CD14-positive monocyte (primary cell): ENCODE measurements at regions not wholly inside any gene's neighbourhood (a gene's known extent, or its start where the extent isn't known, plus 50 kb on each side); places are given as distances from the start of the nearest gene placed in this dataset.

Source experiments
- DNase-seq, 3 donors: peaks; one replicate each; pipeline ENCODE4 v3.0.0-alpha.2; 2011 to 2022
- H2AFZ ChIP-seq: 2 replicates; pipeline ENCODE4 v1.6.0; 2012; ENCODE audit warnings: mild to moderate bottlenecking, low read depth, low read length, inconsistent platforms; ENCODE audit not compliant: insufficient read depth, poor library complexity, severe bottlenecking
- H3K27ac ChIP-seq, 2 donors: 1 replicate in 1 of 2; 2 replicates in 1 of 2; pipeline ENCODE4 v1.5.1; 2012 to 2013; ENCODE audit warnings: low read length in 2 of 2, control low read depth in 1 of 2, inconsistent platforms in 1 of 2, low read depth in 1 of 2, mild to moderate bottlenecking in 1 of 2
- H3K27me3 ChIP-seq, 2 donors: one replicate each; pipeline versions ENCODE4 v1.6.0 to v1.6.1; 2011 to 2013; ENCODE audit warnings: low read length in 2 of 2; ENCODE audit not compliant: control insufficient read depth in 2 of 2, insufficient read depth in 2 of 2
- H3K36me3 ChIP-seq, 2 donors: replicated peaks in 1 of 2; 1 replicate in 1 of 2; 2 replicates in 1 of 2; pipeline versions ENCODE4 v1.5.1 to v1.6.1; 2012 to 2013; ENCODE audit warnings: low read length in 2 of 2, control low read depth in 1 of 2, inconsistent platforms in 1 of 2, mild to moderate bottlenecking in 1 of 2; ENCODE audit not compliant: insufficient read depth in 2 of 2, control insufficient read depth in 1 of 2
- H3K4me1 ChIP-seq, 2 donors: 1 replicate in 1 of 2; 2 replicates in 1 of 2; pipeline versions ENCODE4 v1.5.1 to v1.6.1; 2012 to 2013; ENCODE audit warnings: low read length in 2 of 2, control low read depth in 1 of 2, inconsistent platforms in 1 of 2, mild to moderate bottlenecking in 1 of 2, moderate library complexity in 1 of 2; ENCODE audit not compliant: insufficient read depth in 2 of 2, control insufficient read depth in 1 of 2
- H3K4me2 ChIP-seq: replicated peaks from 2 replicates; pipeline ENCODE3; 2012; ENCODE audit warnings: low read length, moderate library complexity, mild to moderate bottlenecking; ENCODE audit not compliant: poor library complexity, severe bottlenecking; ENCODE audit errors: extremely low read depth
- H3K4me3 ChIP-seq, 3 experiments: fragments of 200-600 bp in 1 of 3; sonication (generic) in 1 of 3; replicated peaks in 1 of 3; 1 replicate in 2 of 3; 2 replicates in 1 of 3; pipeline ENCODE4 v1.5.1; 2011 to 2013; ENCODE audit warnings: low read length in 3 of 3, mild to moderate bottlenecking in 3 of 3, control low read depth in 2 of 3, low read depth in 2 of 3, inconsistent platforms in 1 of 3, moderate library complexity in 1 of 3
- H3K79me2 ChIP-seq: 2 replicates; pipeline ENCODE4 v1.6.0; 2012; ENCODE audit warnings: mild to moderate bottlenecking, control low read depth, inconsistent platforms, low read length, moderate library complexity; ENCODE audit not compliant: insufficient read depth
- H3K9ac ChIP-seq: 2 replicates; pipeline ENCODE4 v1.6.0; 2017; ENCODE audit warnings: low read length, mild to moderate bottlenecking; ENCODE audit not compliant: insufficient read depth, poor library complexity, severe bottlenecking
- H3K9me3 ChIP-seq, 2 donors: replicated peaks in 1 of 2; 1 replicate in 1 of 2; 2 replicates in 1 of 2; pipeline versions ENCODE4 v1.5.1 to v1.6.1; 2012 to 2013; ENCODE audit warnings: low read length in 2 of 2, control low read depth in 1 of 2; ENCODE audit not compliant: control insufficient read depth in 1 of 2, insufficient read depth in 1 of 2
- H4K20me1 ChIP-seq: 2 replicates; pipeline ENCODE4 v1.6.0; 2012; ENCODE audit warnings: mild to moderate bottlenecking, low read length, control low read depth, moderate library complexity; ENCODE audit not compliant: insufficient read depth
- H3K27ac Mint-ChIP-seq, 7 donors: one replicate each; pipeline ENCODE4 v1.8.0; 2020; ENCODE audit warnings: mild to moderate bottlenecking in 7 of 7, mixed read lengths in 7 of 7, moderate library complexity in 6 of 7, inconsistent platforms in 2 of 7
- H3K27me3 Mint-ChIP-seq, 3 donors: one replicate each; pipeline ENCODE4 v1.8.0; 2021 to 2022; ENCODE audit warnings: low read depth in 3 of 3, mild to moderate bottlenecking in 3 of 3, mixed read lengths in 3 of 3, moderate library complexity in 3 of 3, inconsistent platforms in 1 of 3
- H3K36me3 Mint-ChIP-seq, 2 donors: one replicate each; pipeline ENCODE4 v1.8.0; 2020; ENCODE audit warnings: mixed read lengths in 2 of 2, inconsistent platforms in 1 of 2, mild to moderate bottlenecking in 1 of 2
- H3K4me1 Mint-ChIP-seq: one replicate; pipeline ENCODE4 v1.8.0; 2020; ENCODE audit warnings: mild to moderate bottlenecking, mixed read lengths
- H3K4me3 Mint-ChIP-seq, 2 donors: one replicate each; pipeline ENCODE4 v1.8.0; 2020; ENCODE audit warnings: mild to moderate bottlenecking in 2 of 2, mixed read lengths in 2 of 2, moderate library complexity in 1 of 2
- H3K9me3 Mint-ChIP-seq, 7 donors: one replicate each; pipeline ENCODE4 v1.8.0; 2020 to 2022; ENCODE audit warnings: mixed read lengths in 7 of 7, mild to moderate bottlenecking in 6 of 7, moderate library complexity in 6 of 7, inconsistent platforms in 2 of 7
- CTCF ChIP-seq: fragments of 200-600 bp; IDR thresholded peaks from one replicate; pipeline ENCODE4 v1.8.0; 2022; ENCODE audit warnings: antibody characterized with exemption, mild to moderate bottlenecking
- WGBS: methylation state at CpG from one replicate; pipeline ENCODE4 v1.1.5; 2013; ENCODE audit warnings: missing lambda C conversion rate; ENCODE audit not compliant: insufficient coverage; 5-methylcytosine and 5-hydroxymethylcytosine counted together
- intact Hi-C, 2 donors: fragments of 100-400 bp; cut with micrococcal nuclease; formaldehyde crosslinking; loops; one replicate each; pipeline versions ENCODE4 v1.15.0 to v1.15.1; 2023

DNA sequence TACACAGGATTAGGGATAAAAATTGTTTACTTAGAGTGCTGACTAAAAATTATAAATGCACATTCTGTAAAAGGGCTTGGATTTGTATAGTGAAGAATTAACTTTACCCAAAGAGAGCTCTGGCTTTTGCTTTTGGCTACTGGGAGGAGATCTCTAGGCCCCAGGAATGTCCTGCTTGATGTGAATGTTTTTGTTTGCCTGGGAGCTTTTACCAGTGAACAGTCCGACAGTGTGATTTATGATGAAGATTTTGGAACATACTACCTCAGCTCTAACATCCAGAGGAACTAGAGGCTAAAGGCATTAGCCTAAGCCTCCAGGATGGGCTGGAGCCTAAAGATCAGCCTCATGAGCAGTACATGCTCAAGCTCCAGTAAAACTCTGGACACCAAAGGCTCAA lies 103.7 kb upstream of the RFX3 start:
- no peak overlapping the region for H3K9ac ChIP-seq
- Mint-ChIP-seq H3K27ac (no peak overlapping the region), H3K4me1 (no peaks in the 10 kb centered on the region), H3K4me3 (no peak overlapping the region), H3K9me3 (peaks cover under 1 to 16% (median 7%) of the 10 kb centered on the region in 7 donors), H3K27me3 (peaks cover 0 to 1% (median 0%) of the 10 kb centered on the region in 3 donors), H3K36me3 (no peaks in the 10 kb centered on the region)
- no peaks in the 10 kb centered on the region for H3K79me2 ChIP-seq
- H2AFZ ChIP-seq, result no peak overlapping the region
- H3K36me3 ChIP-seq, result no peaks in the 10 kb centered on the region
- no peak overlapping the region for H3K4me3 ChIP-seq
- H3K4me1 ChIP-seq, result no peaks in the 10 kb centered on the region
- H3K27me3 ChIP-seq, result no peaks in the 10 kb centered on the region
- H4K20me1 ChIP-seq, result no peaks in the 10 kb centered on the region
- H3K9me3 ChIP-seq, result peaks cover 4 to 13% of the 10 kb centered on the region in 2 donors
- DNase-seq, result no peak
- intact Hi-C loops, result no loop called here
- WGBS, result no CpG with 5 or more reads among the region's 1 CpG
- H3K27ac ChIP-seq, result no peak overlapping the region
- no peak for TF ChIP-seq CTCF
- no peak overlapping the region for H3K4me2 ChIP-seq

GRCh38 chr9:3628239-3628638 lies 102.4 kb upstream of the RFX3 start:
- Mint-ChIP-seq H3K4me3 (no peak overlapping the region), H3K9me3 (peaks cover 3 to 22% (median 7%) of the 10 kb centered on the region in 7 donors), H3K27me3 (peaks cover 0 to 2% (median 0%) of the 10 kb centered on the region in 3 donors), H3K27ac (no peak overlapping the region), H3K4me1 (no peaks in the 10 kb centered on the region), H3K36me3 (no peaks in the 10 kb centered on the region)
- Histone ChIP-seq H3K9ac (no peak overlapping the region), H3K4me2 (no peak overlapping the region), H3K9me3 (peaks cover 4 to 20% of the 10 kb centered on the region in 2 donors), H3K27ac (no peak overlapping the region), H3K4me1 (no peaks in the 10 kb centered on the region), H3K79me2 (no peaks in the 10 kb centered on the region), H3K4me3 (no peak overlapping the region), H3K36me3 (no peaks in the 10 kb centered on the region), H4K20me1 (no peaks in the 10 kb centered on the region), H2AFZ (no peak overlapping the region), H3K27me3 (no peaks in the 10 kb centered on the region)
- intact Hi-C loops, result no loop called here
- no peak for TF ChIP-seq CTCF
- no peak for DNase-seq
